NCI-H345 (cell line): ENCODE measurements at regions not wholly inside any gene's neighbourhood (a gene's known extent, or its start where the extent isn't known, plus 50 kb on each side); places are given as distances from the start of the nearest gene placed in this dataset.
"Not testable (repeated sequence)": the region's sequence is repeated elsewhere in the genome, so short reads cannot be mapped to it uniquely, and the experiment has no call there.

Experiments used
- DNase-seq: peaks from one replicate; lab custom pipeline; 2025; lab: John Stamatoyannopoulos, UW

DNA sequence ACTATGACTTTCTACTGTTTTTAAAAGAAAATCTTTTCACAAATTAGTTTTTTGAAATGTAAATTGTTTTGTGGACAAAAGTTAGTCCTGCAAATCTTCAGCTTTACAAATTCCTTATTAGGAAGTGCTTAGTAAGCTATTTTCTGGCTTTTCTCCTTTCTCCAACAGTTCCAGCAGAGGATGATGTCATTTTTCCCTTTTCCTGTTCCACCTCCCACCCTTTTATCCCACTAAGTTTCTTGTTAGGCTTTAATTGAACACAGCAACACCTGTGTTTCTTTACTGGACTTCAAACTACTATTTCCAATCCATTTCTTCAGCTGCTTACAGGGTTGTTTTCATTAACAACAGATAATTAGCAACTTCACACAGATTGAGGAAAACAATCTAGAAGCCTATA, 389.2 kb downstream of the NDFIP2 start:
- no peak for DNase-seq

DNA sequence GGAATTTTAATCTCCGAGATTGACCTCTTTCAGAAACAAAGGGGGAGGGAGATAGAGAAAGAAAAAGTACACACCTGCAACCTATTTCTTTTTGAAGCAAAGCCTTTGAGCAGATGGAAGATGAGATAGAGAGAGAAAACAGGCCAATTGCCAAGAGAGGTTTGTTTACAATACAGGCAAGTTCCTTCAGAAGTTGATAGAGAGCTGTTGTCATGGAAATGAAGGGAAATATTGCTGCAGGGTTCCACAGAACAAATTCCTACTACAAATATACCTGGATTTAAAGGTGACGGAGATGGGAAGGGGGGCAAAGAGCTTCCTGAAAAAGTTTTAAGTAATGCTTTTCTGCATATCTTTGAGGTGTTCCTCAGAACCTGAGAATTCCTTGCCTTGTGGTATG, 388.4 kb downstream of the NDFIP2 start:
- DNase-seq, result peak; percentile 36

DNA sequence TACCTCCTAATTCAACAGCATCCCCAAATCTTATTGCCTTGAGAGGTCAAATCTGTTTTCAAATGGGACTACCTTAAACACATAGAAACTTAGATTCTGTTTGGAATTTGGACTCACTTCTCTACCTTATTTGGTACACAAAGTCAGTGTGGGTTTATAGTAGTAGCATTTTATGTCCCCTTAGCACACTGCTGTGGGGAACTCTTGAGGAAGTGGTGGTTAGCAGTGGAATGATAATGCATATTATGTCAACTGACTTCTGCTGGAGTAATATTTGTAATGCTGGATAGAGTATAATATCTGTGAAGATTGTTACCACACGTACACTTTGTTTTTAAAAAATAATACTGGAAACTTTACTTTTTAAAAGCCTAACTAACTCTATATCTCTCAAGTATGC, 386.3 kb downstream of the NDFIP2 start:
- no peak for DNase-seq

DNA sequence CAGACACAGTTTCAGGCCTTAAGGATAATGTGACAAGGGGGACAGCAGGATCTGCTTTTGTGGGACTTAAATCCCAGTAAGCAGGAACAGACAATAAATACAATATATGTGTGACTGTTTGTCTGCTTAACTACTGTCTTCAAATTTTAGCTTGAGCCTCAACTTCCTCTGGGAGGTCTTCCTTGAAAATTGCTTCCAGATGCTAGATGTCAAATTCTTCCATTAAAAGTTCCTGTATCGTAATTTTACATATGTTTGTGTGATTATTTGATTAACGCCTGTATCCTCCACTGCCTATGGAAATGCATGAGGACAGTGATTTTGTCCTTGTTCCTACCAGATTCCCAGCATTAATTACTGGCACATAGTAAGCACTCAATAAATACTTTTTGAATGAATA, 385.5 kb downstream of the NDFIP2 start:
- DNase-seq, result no peak

DNA sequence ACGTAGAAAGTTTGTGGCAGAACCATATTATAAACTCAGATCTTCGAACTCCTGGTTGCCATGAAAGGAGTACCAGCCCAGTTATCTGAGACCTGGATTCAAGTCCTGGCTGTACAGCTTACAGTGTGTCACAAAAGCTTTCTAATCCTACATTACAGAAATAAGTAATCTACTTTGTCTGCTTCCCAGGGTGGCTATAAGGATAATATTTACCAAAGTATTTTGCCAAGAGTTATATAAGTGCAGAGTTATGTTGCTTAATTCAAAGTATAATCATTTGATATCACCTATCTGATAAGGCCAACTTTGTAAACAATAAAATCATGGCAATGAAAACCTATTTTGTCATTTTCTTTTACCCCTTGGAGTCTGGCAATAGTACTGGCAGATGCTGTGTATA, 381.6 kb downstream of the NDFIP2 start:
- no peak for DNase-seq

DNA sequence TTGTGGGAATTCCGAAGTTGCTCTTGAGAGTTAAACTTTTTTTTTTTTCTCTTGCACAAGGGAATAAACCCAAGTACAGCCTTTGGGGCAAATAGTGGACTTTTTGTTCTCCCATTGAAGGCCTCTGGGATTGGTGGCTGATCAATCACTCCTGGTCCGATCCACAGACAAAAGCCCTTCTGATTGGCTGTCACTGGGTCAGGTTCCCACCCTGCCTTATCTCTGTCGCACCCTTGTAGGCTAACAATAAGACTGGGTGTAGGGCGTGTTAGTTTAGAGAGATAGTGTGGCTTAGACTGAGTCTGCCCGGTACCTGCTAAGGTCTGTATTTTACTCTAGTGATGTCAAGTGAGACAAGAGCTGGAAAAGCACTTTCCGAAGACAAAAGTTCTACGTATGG, 380.8 kb downstream of the NDFIP2 start:
- no peak for DNase-seq

DNA sequence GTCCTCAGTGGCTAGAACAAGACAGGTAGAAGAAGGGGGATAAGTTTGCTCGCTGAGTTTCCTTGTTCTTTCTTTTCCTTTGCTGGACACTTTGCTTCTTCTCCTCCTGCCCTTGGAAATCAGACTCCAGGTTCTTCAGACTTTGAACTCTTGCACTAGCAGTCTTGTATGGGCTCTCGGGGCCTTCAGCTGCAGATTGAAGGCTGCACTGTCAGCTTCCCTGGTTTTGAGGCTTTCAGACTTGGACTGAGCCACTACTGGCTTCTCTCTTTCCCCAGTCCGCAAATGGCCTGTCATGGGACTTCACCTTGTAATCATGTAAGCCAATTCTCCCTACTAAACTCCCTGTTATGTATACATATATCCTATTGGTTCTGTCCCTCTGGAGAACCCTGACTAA, 379.8 kb downstream of the NDFIP2 start:
- DNase-seq, result no peak

DNA sequence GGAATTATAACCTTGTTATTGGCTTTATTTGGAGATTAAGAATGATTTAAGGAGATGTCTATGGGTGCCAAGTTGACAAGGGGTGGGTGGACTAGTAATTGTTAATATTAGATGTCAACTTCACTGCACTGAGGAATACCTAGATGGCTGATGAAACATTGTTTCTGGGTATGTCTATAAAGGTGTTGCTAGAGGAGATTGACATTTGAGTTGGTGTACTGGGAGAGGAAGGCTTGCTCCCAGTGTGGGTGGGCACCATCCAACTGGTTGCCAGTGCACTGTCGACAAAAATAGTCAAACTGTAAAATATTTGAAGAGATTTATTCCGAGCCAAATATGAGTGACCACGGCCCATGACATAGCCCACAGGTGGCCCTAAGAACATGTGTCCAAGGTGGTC, 378.8 kb downstream of the NDFIP2 start:
- no peak for DNase-seq

DNA sequence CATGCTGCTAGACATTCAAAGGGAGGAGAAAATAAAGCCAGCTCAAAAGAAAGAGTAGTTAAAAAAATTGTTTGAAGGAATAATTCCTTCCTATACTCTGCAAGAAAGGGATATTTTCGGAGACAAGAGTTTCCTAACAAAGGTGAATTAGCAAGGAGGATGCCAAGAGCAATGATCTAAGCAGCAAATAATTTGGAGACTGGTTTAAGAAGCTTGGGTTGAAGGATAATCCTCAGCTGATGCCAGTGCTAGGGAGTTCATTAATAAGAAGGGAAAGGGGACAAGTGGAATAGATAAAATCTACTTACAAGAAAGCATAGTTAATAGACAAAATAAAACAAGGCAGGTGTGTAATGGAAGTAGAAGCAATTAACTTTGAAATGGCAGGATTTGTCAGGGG, 372.3 kb downstream of the NDFIP2 start:
- no peak for DNase-seq

DNA sequence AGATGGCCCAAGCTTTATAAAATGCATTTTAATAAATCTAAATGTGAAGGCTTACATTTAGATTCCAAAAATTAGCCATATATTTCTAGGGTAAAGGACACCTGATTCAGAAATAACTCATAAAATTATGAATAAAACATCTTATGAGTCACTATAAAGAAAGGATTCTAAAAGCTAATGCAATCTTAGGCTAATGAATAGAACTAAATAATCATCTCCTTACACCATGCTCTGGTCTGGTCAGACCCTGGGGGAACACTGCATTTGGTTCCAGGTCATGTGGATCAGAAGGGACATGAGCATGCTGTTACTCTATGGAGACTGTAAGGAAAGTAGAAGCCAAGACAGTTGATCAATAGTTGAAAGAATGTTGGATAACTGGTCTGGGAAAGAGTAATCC, 370.4 kb downstream of the NDFIP2 start:
- no peak for DNase-seq

DNA sequence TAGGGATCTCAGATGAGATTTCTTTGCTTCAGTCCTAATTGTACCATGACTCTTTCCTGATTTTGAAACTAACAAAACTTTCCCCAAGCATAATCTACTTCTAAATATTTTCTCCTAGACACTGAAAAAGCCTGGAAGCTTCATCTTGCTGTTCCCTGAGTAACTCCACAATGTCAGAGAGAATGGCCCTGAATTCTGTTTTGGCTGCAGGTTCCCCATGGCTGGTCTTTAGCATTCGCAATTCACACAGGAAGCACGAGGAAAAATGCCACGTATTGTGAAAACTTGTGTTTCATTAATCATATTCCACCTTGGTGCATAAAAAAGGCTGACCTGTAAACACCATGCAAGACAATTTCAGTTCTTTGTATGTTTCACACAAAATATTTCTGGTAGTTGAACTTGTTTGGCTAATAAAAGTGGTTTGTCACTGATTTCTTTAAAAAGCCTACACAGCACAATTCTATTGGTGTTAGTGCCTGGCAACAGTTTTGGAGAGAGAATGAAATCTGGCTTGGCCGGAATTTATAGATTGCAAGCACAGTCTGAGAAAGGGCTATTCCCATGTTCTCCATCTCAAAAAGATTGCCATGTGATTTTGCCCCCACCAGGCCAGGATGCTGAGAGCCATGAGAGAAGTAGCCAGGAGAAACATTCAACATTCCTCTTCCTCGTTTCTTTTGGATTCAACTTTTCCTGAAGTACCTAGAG, 367.1 kb downstream of the NDFIP2 start:
- no peak for DNase-seq

DNA sequence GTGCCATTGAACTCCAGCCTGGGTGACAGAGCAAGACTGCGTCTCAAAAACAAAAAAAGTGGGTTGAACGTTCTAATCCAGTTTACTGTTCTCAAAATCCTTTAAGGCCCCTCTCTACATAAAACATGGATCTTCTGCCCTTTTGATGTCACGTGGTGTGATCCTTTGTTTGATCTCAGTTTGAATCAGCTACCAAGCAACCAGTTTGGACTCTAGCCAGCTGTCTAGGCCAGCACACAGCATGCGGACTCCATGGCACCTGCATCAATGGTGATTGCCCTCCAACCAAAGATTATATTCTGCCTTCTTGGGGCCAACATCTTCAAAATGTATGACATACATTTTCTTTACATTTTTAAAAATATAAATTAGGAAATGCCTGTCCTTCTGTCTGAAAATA, 365.4 kb downstream of the NDFIP2 start:
- DNase-seq, result peak; percentile 73

DNA sequence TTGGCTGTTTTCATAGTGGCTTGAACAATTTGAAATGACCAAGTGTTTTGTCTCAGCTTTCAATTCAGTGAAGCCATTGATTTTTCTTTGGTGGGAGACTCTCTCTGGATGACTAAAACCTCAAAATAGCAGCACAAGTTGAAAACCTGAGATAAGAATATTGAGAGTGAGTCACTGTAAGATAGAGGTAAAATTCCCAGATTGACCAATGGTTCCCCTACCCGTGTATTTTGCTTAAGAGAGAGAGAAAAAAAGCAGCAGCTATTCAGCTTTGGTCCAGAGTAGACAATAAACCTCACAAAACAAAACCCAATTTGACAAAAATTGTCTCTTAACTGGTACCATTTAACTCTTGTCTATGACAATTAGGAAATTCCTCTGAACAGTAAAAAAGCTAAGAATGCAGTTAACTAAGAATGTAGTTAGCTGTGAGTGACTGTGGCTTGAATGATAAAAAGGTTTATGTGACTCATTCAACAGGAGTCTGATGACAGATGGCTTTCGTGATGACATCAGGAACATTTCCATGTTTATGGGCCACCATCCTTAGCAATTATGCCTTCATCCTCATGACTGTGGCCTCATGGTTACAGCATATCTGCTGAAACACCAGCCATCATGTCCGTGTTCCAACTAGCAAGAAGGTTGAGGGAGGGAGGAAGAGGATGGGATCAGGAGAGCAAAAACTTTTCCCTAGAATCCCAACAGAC, 356.9 kb downstream of the NDFIP2 start:
- DNase-seq, result no peak

DNA sequence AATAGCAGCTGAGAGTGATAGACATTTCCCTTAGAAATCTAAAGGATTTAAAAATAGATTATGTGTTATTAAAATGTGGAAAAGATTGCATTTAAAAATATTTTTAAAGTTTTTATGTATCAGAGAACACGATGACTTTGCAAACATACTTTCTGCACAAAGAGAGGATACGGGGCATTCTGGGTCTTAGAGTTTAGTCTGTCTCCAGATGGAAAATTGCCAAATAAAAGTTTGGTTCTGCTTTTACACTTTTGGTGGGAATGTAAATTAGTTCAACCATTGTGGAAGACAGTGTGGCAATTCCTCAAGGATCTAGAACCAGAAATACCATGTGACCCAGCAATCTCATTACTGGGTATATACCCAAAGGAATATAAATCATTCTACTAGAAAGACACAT, 355.2 kb downstream of the NDFIP2 start:
- DNase-seq, result not testable (repeated sequence)

DNA sequence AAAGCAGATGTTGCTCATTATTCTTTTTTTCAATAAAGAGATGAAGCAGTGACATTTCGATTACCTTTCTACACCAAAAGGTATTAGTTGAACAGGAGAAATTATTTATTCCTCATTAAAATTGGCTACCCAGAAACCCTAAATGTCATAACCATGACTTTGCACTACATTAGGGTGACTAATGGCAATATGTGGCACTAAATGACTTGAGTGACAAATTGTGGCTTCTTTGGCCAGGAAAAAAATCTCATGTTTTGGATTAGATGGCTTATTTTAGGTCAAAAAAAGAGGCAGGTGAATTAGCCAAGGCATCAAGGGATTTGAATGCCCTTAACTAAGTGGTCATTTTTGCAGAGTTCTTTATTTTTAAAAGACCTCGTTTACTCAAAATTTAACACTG, 353.9 kb downstream of the NDFIP2 start:
- DNase-seq, result no peak

DNA sequence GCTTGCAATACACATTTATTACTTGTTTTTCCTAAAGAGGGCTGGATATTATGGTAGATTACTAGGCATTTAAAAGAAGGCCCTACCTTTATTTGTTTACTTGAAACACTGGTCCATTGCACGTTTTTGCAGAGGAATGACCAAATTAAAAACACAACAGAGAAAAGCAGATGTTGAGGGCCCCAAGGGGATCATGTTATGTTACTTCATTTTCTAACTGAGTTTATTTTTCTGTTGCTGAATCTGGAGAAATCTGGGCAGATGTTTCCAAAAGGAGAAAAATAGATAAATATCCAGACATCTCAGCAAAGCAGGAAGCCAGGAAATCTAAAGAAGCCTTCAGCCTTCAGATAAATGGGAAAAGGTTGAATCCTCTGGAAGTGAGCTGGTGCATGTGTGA, 353.0 kb downstream of the NDFIP2 start:
- no peak for DNase-seq

DNA sequence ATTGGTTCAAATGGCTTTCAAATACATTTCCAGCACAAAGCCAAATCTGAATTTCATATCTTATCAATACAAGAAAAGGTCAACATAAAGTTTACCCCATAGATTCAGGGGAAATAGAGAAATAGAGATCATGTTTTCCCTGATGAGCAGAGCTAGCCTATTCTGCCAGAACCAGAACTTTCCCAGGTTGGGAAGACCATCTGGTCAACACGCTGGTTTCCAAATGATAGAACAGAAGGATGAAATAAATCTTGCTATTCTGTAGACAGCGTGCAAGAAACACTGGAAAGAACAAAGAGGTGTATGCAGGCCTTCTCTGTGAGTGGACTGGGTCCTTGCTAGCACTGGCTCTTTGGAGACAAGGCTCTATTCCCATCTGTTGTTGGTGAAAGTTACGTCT, 350.6 kb downstream of the NDFIP2 start:
- no peak for DNase-seq

DNA sequence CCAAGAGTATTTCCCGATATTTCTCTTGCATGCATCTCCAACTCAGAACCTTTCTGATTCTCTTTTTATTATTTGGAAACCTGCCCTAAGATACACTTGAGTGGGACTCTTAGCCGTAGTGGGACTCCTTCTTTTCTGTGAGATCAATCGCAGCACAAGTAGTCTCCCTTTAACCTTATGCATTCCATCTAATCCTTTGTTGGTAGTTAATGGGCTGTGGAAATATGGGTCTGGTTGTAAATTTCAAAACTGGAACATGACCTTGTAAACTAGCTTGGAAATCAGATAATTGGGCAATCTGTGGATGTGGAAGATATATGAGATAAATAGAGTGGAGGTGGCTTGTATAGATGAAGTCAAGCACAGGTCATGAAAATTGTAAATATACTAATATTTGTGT, 350.0 kb downstream of the NDFIP2 start:
- DNase-seq, result no peak

DNA sequence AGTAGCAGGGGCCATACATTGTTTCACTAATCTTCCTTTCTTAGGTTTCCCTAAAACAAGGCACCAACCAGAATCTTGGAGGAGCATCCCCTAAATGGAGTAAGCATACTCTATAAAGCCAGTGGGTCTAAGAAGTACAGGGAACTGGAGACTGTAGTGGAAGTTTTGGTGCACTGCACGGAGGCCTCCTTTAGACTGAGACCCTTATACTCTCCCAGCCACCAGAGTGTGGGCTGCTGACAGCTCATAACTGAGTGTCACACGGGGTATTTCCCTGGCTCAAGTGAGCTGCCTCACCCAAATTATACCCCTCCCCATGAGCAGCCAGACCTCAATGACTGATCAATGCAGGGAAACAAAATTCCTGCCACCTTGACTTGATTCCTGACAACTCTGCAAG, 349.5 kb downstream of the NDFIP2 start:
- DNase-seq, result no peak

DNA sequence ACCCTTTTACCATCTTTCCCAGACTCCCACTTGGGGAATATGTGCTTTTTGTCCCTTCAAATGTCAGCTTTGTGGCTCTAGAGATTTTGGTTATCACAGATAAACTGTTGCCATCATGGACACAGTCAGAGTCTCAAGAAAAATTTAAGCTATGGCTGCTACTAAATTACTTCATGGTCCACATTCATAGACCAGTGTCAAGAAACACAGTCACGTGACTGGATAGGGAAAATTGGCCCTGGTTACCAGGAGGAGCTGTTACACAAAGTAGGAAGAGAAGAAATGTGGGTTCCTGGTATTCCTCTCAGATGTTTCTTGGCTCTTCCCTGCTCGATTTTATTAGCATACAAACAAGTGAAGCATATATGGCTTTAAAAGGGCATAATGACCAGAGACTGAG, 348.9 kb downstream of the NDFIP2 start:
- DNase-seq, result no peak

DNA sequence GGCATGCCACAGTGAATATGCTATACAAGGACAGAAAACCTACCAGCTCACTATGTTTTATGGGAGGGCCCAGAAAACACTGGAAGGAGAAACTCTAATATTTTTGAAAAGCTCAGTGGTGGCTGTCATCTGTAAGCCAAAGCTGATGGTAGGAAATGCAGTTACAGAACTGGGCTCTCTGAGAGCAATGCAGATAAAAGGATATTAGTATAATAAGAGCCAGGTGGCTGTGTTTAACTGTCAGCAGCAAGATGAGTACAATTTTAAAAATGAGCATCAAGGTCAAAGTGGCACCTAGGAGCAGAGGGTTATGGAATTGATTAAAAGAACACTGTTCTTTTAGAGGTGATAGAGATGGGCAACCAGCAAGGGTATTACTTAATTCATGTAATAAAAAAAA, 345.0 kb downstream of the NDFIP2 start:
- DNase-seq, result no peak

DNA sequence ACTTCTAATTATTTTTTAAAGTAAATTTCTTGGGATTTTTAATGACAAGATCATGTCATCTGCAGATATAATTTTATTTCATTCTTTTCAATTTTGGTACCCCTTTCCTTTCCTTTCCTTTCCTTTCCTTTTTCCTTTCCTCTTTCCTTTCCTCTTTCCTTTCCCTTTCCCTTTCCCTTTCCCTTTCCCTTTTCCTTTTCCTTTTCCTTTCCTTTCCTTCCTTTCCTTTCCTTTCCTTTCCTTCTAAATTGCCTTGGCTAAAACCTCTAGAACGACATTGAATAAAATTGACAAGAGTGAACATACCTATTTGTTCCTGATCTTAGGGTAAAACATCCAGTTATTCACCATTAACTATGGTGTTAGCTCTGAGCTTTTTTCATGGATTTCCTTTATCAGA, 334.1 kb downstream of the NDFIP2 start:
- no peak for DNase-seq

DNA sequence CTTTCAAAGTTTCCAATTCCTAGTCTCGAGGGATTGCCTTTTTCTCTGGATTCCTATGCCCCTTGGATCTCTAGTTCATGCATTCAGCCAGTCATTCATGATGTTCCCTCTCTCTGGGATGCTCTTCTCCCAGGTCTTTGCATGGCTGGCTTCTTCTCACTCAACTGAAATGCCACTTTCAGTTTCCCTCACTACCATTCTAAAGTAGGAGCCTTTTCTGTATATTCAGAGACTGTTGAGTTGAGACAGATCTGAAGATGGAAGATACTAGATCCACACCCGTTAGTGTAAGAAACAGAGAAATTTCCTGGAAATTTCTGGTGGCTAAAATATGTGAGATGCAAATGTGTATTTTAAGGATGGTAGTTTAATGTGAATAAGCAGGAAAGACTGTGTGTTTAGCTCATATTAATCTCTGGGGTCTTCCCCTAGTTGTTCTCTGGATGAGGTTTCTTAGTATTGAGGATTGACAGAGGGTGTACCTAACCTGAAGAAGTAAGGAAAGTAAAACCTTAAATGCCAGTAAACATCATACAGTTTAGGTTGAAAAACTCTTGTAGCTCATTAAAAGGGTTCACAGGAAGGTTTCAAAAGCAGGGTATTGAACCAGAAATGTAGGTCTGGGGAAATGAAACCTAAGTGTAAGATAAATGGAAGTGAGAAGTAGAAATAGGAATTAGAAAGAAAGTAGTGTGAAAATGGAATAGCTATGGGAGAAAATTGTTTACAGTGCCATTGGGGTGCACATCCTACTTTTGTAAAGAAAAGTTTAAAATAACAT, 331.3 kb downstream of the NDFIP2 start:
- no peak for DNase-seq
